Kasumi-1 (cell line): ENCODE measurements at regions not wholly inside any gene's neighbourhood (a gene's known extent, or its start where the extent isn't known, plus 50 kb on each side); places are given as distances from the start of the nearest gene placed in this dataset.
A peak's percentile ranks its signal among the peaks of the same experiment; 100 is the strongest.

Experiments used
- DNase-seq, 2 experiments: peaks; one replicate each; lab custom pipeline; 2025; lab: John Stamatoyannopoulos, UW

DNA sequence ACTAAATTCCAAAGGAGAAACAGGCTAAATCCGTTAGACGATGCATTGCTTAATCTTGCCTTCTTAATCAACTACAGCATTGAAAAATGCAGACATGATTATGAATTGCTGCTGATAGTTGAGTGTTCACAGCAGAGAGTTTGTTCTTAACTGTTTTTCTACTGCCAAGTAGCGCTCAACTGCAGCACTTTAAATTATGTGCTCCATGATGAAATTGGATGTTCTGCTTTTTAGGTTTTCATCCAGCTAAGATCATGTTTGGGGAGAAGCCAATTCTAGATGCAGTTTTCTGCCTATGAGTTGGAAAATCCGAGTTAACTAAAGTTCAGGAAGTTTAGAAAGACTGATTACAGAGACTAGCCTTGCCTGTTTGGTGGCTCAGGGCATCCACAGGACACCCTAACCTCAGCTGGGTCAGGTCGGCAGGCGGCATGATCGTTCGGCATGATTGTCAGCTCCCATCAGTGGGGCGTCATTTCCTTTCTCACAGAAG, 119.4 kb upstream of the PIEZO2 start:
- DNase-seq, result no peak

- no peak for DNase-seq
Observed at GRCh38 chr18:11268153-11268552, 118.8 kb upstream of the PIEZO2 start.

DNA sequence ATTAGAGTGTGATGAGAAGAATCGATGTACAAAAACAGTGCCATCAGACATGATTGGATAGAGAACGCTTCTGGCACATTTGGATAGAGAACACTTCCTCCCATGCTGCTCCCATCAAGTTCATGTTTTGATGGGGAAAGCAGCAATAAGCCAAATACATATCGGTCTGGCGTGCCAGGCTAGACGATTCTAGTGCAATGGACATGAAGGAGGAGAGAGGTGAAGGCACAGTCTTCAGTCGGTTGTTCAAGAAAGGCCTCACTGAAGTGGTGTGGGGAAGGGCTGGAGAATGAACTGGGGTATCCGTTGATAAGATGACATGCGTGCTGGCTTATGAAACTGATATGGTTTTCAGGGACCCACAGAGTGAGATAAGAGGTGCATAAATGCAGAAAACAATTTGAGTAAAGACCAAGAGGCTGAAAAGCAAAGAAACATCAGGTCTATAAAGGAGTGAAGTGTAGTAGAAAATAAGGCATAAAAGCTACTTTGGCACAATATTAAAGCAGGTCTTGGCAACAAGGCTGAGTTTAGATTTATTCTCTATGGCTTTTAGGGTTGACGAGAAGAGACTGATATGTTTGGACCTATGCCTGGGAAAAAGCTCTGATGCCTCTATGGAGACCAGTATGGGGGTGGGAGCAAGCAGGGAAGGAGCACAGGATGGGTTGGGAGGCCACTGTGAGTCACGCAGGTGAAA, 117.6 kb upstream of the PIEZO2 start:
- DNase-seq, result no peak

DNA sequence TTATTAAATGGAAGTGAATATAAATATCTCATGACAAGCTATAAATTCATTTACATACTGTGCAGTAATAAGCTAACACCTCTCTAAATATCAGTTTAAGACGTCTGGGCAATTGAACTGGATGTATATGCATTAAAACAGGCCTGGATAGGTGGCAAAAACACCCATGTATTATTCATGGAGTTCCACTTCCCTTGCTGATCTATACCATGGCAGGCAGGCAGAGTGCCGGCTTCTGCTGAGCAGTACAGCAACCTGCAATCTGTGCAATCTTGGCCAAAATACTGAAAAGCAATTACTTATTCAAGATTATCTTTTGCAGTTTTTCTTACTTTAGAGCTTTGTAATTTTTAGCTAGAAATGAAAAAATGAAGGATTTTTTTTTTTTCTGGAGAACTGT, 112.1 kb upstream of the PIEZO2 start:
- no peak for DNase-seq

DNA sequence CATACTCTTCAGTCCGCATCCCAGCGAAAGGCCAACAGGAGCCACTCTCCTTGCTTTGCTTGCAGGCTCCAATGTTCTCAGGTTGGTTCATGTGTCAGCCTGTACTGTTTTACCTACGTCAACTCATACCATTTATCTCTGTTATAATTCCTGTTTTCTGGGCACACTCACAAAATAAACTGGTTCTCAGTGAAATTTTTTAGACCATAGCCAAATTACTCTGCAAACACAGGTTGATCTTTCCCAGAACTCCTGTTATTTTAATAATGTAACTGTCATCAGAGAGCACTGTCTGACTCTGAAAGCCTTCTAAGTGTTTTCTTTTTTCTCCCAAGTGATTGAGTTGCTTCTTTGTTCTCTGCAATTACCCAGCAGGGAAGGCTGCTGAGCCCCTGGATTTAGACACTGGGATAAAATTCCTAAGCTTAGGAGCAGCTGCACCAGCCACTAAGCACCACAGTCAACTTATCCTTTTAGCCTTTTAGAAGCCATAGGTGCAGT, 111.6 kb upstream of the PIEZO2 start:
- DNase-seq, result no peak

DNA sequence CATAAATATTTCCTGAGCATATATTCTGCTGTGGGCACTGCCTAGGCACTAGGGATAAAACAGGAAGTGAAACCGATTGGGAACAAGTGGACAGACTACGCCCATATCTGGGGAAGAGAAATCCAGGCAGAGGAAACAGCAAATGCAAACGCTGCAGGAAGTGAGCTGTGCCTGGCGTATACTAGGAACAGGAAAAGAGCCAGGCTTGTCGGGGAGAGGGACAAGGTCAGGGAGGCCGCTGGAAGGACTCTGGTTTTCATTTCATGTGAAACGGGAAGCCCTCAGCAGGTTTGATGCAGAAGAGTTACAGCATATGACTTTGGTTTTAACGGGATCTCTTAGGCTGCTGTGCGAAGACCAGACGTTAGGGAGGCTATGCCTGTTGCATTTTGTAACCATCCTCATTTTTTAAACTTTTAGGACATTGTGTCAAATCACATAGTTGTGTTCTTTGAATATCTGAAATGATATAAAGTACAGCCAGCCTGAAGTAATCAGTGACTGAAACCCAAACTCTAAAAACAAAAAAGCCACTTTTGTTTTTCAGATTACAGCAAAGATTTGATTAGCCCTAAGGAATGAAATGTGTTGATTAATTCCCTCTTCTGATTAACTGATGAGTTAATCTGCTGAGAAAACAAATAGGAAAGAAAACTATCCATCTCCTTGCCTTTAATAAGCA, 110.2 kb upstream of the PIEZO2 start:
- DNase-seq, result no peak

- DNase-seq, result no peak
Observed at GRCh38 chr18:11258039-11258610, 108.8 kb upstream of the PIEZO2 start.

- DNase-seq, result no peak
Observed at GRCh38 chr18:11256251-11256650, 106.9 kb upstream of the PIEZO2 start.

DNA sequence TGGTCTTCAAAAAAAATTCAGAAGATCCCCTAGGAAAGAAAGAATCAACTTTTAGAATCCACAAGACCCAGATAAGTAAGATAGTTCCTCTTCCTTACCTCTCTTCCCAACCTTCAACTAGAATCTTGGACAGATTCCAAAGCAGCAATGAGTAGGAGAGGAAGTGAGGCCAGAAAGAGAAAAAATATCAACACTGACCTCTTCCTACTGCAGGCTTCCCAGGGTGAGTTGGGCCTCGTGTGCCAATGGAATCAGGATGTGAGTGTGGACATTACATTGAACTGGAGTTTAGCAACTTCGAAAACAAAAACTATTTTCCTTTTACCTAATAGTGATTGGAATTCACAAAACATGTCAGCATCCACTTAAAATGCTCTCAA, 102.5 kb upstream of the PIEZO2 start:
- DNase-seq, result peak in 1 of 2 experiments; percentile 5

DNA sequence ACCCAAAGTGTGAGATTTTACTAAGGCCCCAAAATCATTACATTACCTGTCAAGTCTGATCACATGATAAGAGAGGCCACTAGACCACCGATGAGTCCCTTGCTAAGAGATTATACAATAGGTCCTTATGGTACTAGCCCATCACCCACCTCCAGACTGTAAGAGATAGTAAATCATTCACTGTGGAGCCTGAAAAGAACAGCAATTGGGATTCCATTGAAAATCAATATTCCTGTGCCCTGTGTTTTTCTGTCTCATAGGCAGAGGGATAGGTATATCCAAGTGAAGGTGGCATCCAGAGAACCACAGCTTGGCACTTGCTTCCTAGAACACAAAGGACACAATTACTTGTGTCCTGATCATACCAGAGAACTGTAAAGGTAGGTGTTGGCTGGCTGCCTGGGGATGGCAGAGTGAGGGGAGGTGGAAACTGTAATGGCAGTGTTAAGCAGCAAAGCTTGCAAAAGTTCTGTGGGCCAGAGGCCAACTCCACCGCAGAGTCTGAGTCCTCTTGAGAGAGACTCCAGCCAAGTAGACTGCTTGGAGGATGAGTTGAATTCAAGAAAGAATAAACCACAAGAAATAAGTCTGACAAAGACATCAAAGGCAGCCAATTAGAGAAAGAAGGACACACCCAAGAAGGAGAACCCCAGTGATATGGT, 102.0 kb upstream of the PIEZO2 start:
- DNase-seq, result no peak

- no peak for DNase-seq
Observed at GRCh38 chr18:11249391-11249790, 100.0 kb upstream of the PIEZO2 start.

- DNase-seq, result no peak
Observed at GRCh38 chr18:11247381-11247970, 98.1 kb upstream of the PIEZO2 start.

- no peak for DNase-seq
Observed at GRCh38 chr18:11246495-11247300, 97.3 kb upstream of the PIEZO2 start.

DNA sequence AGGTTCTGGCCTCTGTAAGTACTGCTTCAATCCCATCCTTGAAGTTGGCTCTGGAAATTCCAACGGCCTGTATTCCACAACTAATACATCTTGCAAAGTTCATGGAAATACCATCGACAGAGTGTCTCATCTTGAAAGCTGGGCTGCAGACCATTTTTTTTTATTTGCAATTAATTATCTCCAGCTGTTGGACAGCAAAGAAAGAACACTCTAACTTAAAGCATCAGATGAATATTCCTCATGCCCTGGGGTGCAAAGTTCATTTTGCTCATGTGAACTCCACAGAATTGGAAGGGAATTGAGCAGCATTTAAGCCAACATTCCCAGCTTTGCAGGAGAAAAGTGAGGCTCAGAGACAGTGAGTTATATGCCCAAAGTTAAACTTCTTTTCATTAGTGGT, 96.5 kb upstream of the PIEZO2 start:
- no peak for DNase-seq

DNA sequence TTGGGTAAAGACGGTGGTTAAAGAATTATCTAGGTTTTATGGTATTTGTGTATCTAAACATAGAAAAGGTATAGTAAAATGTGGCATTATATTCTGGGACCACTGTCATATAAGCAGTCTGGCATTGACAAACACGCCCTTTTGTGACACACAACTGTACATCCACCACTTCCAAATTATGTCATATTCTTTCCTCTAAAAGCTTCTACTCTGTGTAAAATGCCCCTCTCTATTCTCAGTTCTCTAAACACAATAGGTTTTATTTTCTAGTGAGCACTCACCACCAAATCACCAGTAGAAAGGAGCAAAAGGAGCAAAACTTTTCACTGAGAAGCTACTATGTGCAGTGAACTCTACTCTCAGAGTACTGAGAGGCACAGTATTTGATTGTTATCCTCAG, 88.1 kb upstream of the PIEZO2 start:
- DNase-seq, result no peak

GRCh38 chr18:11237066-11237465, 87.7 kb upstream of the PIEZO2 start:
- DNase-seq, result no peak

GRCh38 chr18:11224153-11224552, 74.8 kb upstream of the PIEZO2 start:
- DNase-seq, result no peak

DNA sequence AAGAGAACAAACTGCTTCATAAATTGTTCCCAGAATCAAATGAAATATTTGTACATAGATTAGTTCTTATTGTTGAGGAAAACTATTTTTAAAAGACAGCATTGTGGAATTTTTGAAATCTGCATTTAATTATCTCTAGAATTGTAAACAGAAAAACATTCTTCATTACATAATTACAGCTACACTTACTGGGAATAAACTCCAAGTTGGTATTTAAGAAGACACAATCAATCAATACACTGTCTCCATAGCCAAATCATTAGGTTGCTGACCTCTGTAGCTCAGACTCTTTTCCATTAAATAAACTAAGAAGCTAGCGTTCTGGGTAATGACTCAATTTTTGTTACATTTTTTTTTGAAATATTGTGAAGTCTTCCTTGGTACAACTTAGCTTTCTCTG, 70.2 kb upstream of the PIEZO2 start:
- DNase-seq, result no peak

DNA sequence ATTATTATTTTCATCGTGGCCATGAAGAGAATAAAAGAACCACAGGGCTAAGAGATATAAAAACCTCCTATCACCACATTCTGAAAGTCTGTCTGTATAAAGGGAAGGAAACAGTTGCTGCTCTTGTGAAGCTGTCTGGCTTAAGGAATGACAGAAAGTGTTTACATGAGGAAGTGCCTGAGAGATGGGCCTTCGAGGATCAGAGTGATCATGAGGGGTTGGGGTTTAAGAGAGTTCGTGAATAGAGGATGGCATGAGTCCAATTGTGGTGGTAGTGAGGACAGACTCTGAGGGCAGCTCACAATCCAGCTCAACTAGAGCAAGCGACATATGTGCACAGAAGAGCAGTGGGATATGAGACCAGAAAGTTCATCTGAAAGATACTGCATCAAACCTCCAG, 65.8 kb upstream of the PIEZO2 start:
- peak; percentile 47 to 51 for DNase-seq

DNA sequence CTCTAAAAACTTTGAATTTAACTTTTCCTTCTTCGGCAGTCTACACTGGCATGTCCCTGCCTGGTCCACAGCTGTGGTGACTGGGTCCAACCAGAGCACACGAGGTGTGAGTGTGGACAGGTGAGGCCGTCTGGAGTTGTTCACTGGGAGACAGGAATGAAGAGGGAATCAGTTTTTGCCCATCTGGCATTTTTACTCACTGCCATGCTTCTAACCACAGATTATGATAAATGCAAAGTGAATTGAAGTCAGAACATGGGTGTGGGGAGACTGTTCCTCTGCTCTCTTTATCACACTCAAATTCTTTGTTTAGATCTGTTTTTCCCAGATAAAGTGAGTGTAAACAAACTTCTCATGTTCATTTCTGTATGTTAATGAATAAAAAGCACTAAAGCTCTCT, 54.7 kb upstream of the PIEZO2 start:
- DNase-seq, result no peak

- no peak for DNase-seq
Observed at GRCh38 chr18:11199477-11199876, 50.1 kb upstream of the PIEZO2 start.
